Natural killer cell (primary cell): ENCODE measurements at regions not wholly inside any gene's neighbourhood (a gene's known extent, or its start where the extent isn't known, plus 50 kb on each side); places are given as distances from the start of the nearest gene placed in this dataset.

Experiments
- ATAC-seq, 3 donors: fragments of 150-1000 bp in 2 of 3; fragments of 200-7000 bp in 1 of 3; cut with Tn5 transposase; 1 replicate in 1 of 3; 2 replicates in 2 of 3; pipeline ENCODE4 v1.10.0; 2021; ENCODE audit warnings: mild to moderate bottlenecking in 2 of 3, moderate library complexity in 2 of 3
- DNase-seq, 2 donors: peaks; one replicate each; pipeline versions ENCODE4 v3.0.0 to v3.0.0-alpha.2; 2013 to 2021; ENCODE audit warnings: mixed read lengths in 1 of 2
- H3K27ac ChIP-seq: one replicate; pipeline ENCODE4 v1.5.1; 2013; ENCODE audit warnings: mild to moderate bottlenecking, low read length
- H3K27me3 ChIP-seq: one replicate; pipeline ENCODE4 v1.6.1; 2013; ENCODE audit warnings: low read length; ENCODE audit not compliant: control insufficient read depth, insufficient read depth
- H3K36me3 ChIP-seq: one replicate; pipeline ENCODE4 v1.6.1; 2013; ENCODE audit warnings: low read length; ENCODE audit not compliant: control insufficient read depth, insufficient read depth
- H3K4me1 ChIP-seq: one replicate; pipeline ENCODE4 v1.6.1; 2013; ENCODE audit warnings: low read length; ENCODE audit not compliant: control insufficient read depth, insufficient read depth
- H3K4me3 ChIP-seq: one replicate; pipeline ENCODE4 v1.5.1; 2013; ENCODE audit warnings: low read length
- H3K9me3 ChIP-seq: one replicate; pipeline ENCODE4 v1.6.1; 2013; ENCODE audit warnings: low read length; ENCODE audit not compliant: control insufficient read depth, insufficient read depth
- H3K27ac Mint-ChIP-seq, 2 donors: one replicate each; pipeline ENCODE4 v1.8.0; 2022; ENCODE audit warnings: mild to moderate bottlenecking in 2 of 2, mixed read lengths in 2 of 2, moderate library complexity in 1 of 2
- H3K27me3 Mint-ChIP-seq, 2 donors: one replicate each; pipeline ENCODE4 v1.8.0; 2022; ENCODE audit warnings: low read depth in 2 of 2, mixed read lengths in 2 of 2
- H3K36me3 Mint-ChIP-seq: one replicate; pipeline ENCODE4 v1.8.0; 2022; ENCODE audit warnings: mixed read lengths
- H3K4me1 Mint-ChIP-seq, 2 donors: one replicate each; pipeline ENCODE4 v1.8.0; 2022; ENCODE audit warnings: mixed read lengths in 2 of 2
- H3K4me3 Mint-ChIP-seq: one replicate; pipeline ENCODE4 v1.8.0; 2022; ENCODE audit warnings: mild to moderate bottlenecking, moderate library complexity, mixed read lengths
- H3K9me3 Mint-ChIP-seq, 2 donors: one replicate each; pipeline ENCODE4 v1.8.0; 2022; ENCODE audit warnings: mixed read lengths in 2 of 2
- CTCF ChIP-seq: fragments of 200-600 bp; IDR thresholded peaks from one replicate; pipeline ENCODE4 v1.8.0; 2022; ENCODE audit warnings: antibody characterized with exemption
- WGBS: methylation state at CpG from one replicate; pipeline ENCODE4 v1.1.7; 2013; ENCODE audit warnings: missing lambda C conversion rate; ENCODE audit not compliant: insufficient coverage; 5-methylcytosine and 5-hydroxymethylcytosine counted together
- intact Hi-C: fragments of 100-400 bp; cut with micrococcal nuclease; formaldehyde crosslinking; loops from one replicate; pipeline ENCODE4 v1.14.2; 2022

GRCh38 chr16:59173408-59173831, 439.3 kb upstream of the GOT2 start:
- no peaks in the 10 kb centered on the region for H3K27me3 Mint-ChIP-seq
- no peak overlapping the region for H3K27ac ChIP-seq
- no peak for TF ChIP-seq CTCF
- DNase-seq (no peak), ATAC-seq (no peak)
- H3K27ac Mint-ChIP-seq, result no peak overlapping the region
- no peak overlapping the region for H3K4me3 ChIP-seq
- no peaks in the 10 kb centered on the region for H3K36me3 Mint-ChIP-seq
- no peaks in the 10 kb centered on the region for H3K27me3 ChIP-seq
- H3K9me3 Mint-ChIP-seq, result peaks cover 2 to 3% of the 10 kb centered on the region in 2 donors
- 86% methylated on average over 3 of the region's 3 CpGs for WGBS
- H3K36me3 ChIP-seq, result no peaks in the 10 kb centered on the region
- H3K9me3 ChIP-seq, result no peaks in the 10 kb centered on the region
- H3K4me1 Mint-ChIP-seq, result no peaks in the 10 kb centered on the region
- no peak overlapping the region for H3K4me3 Mint-ChIP-seq
- intact Hi-C loops, result no loop called here
- no peaks in the 10 kb centered on the region for H3K4me1 ChIP-seq

GRCh38 chr16:59170099-59170712, 436.1 kb upstream of the GOT2 start:
- peaks cover 0 to 4% of the 10 kb centered on the region in 2 donors for H3K9me3 Mint-ChIP-seq
- no peak overlapping the region for H3K27ac Mint-ChIP-seq
- TF ChIP-seq CTCF, result no peak
- intact Hi-C loops, result no loop called here
- no peaks in the 10 kb centered on the region for H3K4me1 Mint-ChIP-seq
- ATAC-seq (no peak), DNase-seq (no peak)
- Histone ChIP-seq H3K9me3 (no peaks in the 10 kb centered on the region), H3K4me3 (no peak overlapping the region), H3K27me3 (no peaks in the 10 kb centered on the region), H3K27ac (no peak overlapping the region), H3K4me1 (no peaks in the 10 kb centered on the region), H3K36me3 (no peaks in the 10 kb centered on the region)
- H3K36me3 Mint-ChIP-seq, result no peaks in the 10 kb centered on the region
- WGBS, result 79% methylated on average over 10 of the region's 10 CpGs
- no peaks in the 10 kb centered on the region for H3K27me3 Mint-ChIP-seq
- no peak overlapping the region for H3K4me3 Mint-ChIP-seq

GRCh38 chr16:59169168-59169567, 435.1 kb upstream of the GOT2 start:
- 90% methylated on average over 4 of the region's 4 CpGs for WGBS
- H3K9me3 ChIP-seq, result no peaks in the 10 kb centered on the region
- no peak for TF ChIP-seq CTCF
- intact Hi-C loops, result no loop called here
- H3K4me1 ChIP-seq, result no peaks in the 10 kb centered on the region
- peaks cover 0 to 4% of the 10 kb centered on the region in 2 donors for H3K9me3 Mint-ChIP-seq
- no peak for ATAC-seq
- no peaks in the 10 kb centered on the region for H3K36me3 ChIP-seq
- H3K27ac Mint-ChIP-seq, result no peak overlapping the region
- H3K27me3 Mint-ChIP-seq, result no peaks in the 10 kb centered on the region
- H3K27me3 ChIP-seq, result no peaks in the 10 kb centered on the region
- DNase-seq, result no peak
- no peak overlapping the region for H3K4me3 Mint-ChIP-seq
- no peak overlapping the region for H3K4me3 ChIP-seq
- no peak overlapping the region for H3K27ac ChIP-seq
- no peaks in the 10 kb centered on the region for H3K36me3 Mint-ChIP-seq
- no peaks in the 10 kb centered on the region for H3K4me1 Mint-ChIP-seq

- H3K4me1 ChIP-seq, result no peaks in the 10 kb centered on the region
- Mint-ChIP-seq H3K36me3 (no peaks in the 10 kb centered on the region), H3K27ac (no peak overlapping the region), H3K9me3 (peaks cover 0 to 2% of the 10 kb centered on the region in 2 donors), H3K27me3 (no peaks in the 10 kb centered on the region), H3K4me1 (no peaks in the 10 kb centered on the region), H3K4me3 (no peak overlapping the region)
- DNase-seq (no peak), ATAC-seq (no peak)
- no peaks in the 10 kb centered on the region for H3K27me3 ChIP-seq
- H3K27ac ChIP-seq, result no peak overlapping the region
- no peak for TF ChIP-seq CTCF
- H3K36me3 ChIP-seq, result no peaks in the 10 kb centered on the region
- intact Hi-C loops, result no loop called here
- WGBS, result 86% methylated on average over 3 of the region's 3 CpGs
- no peak overlapping the region for H3K4me3 ChIP-seq
- no peaks in the 10 kb centered on the region for H3K9me3 ChIP-seq
Observed at GRCh38 chr16:59168461-59169114, 434.5 kb upstream of the GOT2 start.
